SK-N-DZ (cell line): ENCODE measurements at regions not wholly inside any gene's neighbourhood (a gene's known extent, or its start where the extent isn't known, plus 50 kb on each side); places are given as distances from the start of the nearest gene placed in this dataset.
"Not testable (repeated sequence)": the region's sequence is repeated elsewhere in the genome, so short reads cannot be mapped to it uniquely, and the experiment has no call there.

Source experiments
- DNase-seq: peaks from one replicate; pipeline ENCODE4 v3.0.0-alpha.2; 2015; ENCODE audit warnings: low spot score

GRCh38 chrX:46168254-46168653, 377.0 kb downstream of the ZNF674 start:
- no peak for DNase-seq

GRCh38 chrX:46165866-46166265, 379.4 kb downstream of the ZNF674 start:
- DNase-seq, result no peak

DNA sequence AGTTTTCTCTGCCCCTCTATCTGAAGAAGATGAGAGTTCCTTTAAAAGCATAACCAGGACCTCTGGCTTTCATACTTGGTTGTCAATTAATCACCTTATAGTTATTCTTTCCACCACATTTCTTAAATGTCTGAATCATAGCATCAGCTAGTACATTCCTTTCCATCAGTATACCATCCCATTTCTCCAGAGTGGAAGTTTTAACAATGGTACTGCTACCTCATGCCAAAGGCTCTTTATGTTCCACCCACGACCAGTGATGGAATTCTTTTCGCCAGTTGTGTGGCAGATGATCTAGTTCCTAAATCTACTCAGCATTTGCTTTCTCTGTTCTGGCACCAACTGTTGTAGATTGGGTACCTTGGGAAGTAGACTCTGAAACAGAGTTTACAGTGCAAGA, 379.8 kb downstream of the ZNF674 start:
- DNase-seq, result no peak

DNA sequence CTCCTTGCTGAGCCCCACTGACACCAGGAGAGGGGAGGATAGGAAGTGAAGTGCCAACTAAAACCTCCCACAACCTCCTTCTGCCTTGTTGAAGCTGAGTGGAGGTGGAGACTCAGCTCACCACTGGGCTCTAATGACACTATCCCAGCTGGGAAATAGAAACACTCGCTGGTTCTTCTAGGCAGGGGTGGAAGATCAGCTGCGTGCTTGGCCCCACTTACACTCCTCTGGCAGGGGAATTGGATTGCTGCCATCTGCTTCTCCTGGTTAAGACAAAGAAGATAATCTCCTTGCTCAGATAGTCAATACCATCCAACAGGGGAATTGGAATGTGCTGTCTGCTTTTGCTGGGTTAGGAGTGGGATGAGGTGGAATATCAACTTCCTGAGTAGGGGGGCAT, 392.5 kb downstream of the ZNF674 start:
- no peak for DNase-seq

DNA sequence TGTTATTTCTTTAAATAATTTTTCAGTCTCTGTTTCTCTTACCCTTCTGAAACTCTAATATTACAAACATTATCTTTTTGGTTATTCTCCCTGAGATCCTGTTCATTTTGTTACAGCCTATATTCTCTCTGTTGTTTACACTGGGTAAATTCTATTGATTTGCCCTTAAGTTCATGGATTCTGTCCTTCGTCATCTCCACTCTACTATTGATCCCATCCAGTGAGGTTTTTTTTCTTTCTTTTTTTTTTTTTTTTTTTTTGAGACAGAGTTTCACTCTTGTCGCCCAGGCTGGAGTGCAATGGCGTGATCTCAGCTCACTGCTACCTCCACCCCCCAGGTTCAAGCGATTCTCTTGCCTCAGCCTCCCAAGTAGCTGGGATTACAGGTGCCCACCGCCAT, 393.9 kb downstream of the ZNF674 start:
- DNase-seq, result not testable (repeated sequence)

DNA sequence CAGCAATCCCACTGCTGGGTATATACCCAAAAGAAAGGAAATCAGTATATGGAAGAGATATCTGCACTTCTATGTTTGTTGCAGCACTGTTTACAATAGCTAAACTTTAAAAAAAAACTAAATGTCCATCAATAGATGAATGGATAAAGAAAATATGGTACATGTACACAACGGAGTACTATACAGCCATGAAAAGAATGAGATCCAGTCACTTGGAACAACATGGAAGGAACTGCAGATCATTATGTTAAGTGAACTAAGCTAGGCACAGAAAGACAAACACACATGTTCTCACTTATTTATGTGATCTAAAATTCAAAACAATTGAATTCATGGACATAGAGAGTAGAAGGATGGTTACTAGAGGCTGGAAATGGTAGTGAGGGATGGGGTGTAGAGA, 400.7 kb downstream of the ZNF674 start:
- DNase-seq, result no peak

DNA sequence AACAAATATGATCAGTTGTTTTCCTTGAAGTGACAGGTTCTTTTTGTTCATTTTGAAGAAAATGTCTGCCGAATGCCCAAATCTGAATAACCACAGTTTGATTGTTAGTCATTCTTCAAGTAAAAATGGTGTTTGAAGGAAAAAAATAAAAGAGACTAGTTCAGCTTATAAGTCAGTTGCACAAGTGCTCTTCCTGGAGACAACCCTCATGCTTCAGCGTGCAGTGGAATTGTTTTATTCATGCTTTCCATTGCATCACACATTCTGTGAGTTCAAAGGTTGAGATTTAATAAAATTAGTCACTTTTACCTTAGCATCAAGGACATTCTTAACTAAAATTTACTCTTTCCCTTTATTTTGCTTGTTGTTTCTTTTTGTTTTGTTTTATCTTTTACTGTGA, 404.9 kb downstream of the ZNF674 start:
- no peak for DNase-seq

DNA sequence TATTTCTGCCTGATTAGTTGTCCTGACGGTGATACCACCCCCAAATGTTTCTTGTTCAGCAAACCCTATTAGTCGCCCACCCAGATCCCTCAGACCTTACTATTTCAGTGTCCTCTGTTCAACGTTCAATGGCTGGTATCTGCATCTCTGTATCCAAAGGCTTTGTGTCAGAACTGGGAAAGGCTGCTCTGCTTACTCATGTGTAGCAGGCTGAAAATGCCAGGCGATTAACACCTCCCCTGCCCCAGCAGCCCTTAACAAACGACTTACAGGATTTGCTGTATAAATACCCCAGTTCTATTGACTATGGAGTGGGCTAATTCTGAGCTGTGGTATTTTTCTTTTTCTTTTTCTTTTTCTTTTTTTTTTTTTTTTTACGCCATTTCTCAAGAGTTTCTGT, 415.0 kb downstream of the ZNF674 start:
- DNase-seq, result no peak

DNA sequence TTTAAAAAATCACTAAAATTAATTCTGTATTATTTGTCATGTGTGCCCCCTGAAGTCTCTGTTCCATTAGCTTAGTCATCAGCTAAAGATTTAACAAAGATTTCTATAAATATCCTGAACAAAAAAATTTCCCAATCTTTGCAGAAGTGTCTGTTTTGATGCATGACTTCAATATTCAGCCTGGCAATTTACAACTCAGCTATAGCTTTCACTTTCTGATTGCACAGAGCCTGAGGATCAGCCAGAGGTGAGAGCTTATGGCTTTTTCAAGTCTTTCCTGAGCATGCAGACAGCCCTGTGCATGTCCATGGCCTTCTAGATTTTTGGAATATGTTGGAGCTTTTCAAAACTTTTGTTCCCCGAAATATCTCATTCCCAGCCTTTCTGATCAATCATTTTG, 420.1 kb downstream of the ZNF674 start:
- no peak for DNase-seq

- DNase-seq, result no peak
These were observed 428.0 kb downstream of the ZNF674 start for GRCh38 chrX:46117234-46117633.

- DNase-seq, result not testable (repeated sequence)
These were observed 457.9 kb downstream of the ZNF674 start for GRCh38 chrX:46087310-46087709.

DNA sequence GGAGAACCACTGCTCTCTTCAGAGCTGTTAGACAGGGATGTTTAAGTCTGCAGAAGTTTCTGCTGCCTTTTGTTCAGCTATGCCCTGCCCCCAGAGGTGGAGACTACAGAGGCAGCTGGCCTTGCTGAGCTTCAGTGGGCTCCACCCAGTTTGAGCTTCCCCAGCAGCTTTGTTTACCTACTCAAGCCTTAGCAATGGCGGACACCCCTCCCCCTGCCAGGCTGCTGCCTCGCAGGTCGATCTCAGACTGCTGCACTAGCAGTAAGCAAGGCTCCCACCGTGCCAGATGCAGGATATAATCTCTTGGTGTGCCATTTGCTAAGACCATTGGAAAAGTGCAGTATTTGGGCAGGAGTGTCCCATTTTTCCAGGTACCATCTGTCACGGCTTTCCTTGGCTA, 465.1 kb downstream of the ZNF674 start:
- DNase-seq, result not testable (repeated sequence)

- DNase-seq, result no peak
These were observed 472.4 kb downstream of the ZNF674 start for GRCh38 chrX:46072791-46073190.

DNA sequence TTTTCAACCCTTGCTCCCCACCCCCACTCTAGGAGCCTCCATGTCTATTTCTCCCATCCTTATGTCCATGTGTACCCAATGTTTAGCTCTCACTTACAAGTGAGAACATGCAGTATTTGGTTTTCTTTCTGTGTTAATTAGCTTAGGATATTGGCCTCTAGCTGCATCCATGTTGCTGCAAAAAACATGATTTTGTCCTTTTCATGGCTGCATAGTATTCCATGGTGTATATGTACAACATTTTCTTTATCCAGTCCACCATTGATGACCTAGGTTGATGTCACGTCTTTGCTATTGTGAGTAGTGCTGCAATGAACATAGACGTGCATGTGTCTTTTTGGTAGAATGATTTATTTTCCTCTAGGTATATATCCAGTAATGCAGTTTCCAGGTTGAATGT, 472.8 kb downstream of the ZNF674 start:
- DNase-seq, result no peak

GRCh38 chrX:46070421-46070820, 474.8 kb downstream of the ZNF674 start:
- no peak for DNase-seq

GRCh38 chrX:46059316-46059715, 485.9 kb downstream of the ZNF674 start:
- DNase-seq, result no peak

DNA sequence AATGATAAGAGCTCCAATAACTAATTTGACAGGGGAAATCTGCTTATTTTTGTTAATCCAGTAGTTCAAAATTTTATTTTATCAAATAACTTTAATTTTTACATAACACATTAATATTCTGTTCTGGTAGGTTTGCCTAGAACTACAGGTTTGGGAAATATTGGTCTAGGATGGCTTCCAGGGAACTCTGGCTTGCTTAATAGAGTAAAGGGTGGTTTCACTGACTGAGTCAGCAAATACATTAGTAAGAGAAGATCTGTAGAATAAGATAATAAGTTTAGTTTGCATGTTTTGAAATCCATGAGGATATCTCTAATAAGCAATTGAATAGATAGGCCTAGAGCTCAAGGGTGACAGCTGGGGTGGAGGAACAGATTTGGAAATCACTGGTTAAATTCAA, 500.7 kb downstream of the ZNF674 start:
- DNase-seq, result no peak

DNA sequence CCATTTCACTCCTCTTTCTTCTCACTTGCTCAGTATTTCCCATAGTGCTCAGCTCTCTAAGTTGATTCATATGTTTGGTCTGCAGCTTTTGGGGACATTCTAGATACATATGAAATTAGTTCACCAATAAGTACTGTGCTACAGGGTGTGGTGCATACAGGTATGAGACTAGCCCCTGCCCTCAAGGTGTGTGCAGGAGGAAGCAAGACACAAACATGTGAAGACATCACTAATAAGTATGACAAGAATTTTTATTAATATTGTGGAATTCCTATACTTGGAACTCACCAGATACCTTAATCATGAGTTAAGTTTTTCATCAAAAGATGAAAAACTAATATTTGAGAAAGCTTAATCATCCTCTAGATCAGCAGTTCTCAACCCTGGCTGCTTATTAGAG, 505.2 kb downstream of the ZNF674 start:
- no peak for DNase-seq

DNA sequence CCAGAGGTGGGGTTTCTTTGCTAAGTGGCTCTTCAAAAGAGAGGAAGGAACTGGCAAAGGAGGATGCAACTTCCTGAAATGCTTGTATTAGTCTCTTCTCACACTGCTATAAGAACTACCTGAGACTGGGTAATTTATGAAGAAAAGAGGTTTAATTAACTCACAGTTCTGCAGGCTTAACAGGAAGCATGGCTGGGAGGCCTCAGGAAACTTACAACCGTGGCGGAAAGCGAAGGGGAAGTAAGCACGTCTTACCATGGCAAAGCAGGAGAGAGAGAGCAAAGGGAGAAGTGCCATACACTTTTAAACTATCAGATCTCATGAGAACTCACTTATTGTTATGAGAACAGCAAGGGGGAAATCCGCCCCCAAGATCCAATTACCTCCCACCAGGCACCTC, 505.7 kb downstream of the ZNF674 start:
- DNase-seq, result no peak

DNA sequence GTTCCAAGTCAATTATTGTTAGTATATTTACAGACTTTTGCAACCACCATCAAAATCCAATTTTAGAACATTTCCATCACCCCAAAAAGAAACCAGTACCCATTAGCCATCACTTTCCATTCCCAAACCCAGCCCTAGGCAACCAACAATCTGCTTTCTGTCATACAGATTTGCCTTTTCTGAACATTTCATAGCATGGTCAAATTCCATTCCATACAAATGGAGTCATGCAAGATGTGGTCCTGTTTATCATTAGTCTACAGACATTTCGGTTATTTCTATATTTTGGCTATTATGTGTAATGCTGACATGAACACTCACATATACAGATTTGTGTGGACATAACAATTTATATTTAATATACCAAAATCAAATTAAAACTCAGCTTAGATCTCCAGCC, 508.7 kb downstream of the ZNF674 start:
- DNase-seq, result no peak

- no peak for DNase-seq
These were observed 510.4 kb downstream of the ZNF674 start for GRCh38 chrX:46034868-46035267.

DNA sequence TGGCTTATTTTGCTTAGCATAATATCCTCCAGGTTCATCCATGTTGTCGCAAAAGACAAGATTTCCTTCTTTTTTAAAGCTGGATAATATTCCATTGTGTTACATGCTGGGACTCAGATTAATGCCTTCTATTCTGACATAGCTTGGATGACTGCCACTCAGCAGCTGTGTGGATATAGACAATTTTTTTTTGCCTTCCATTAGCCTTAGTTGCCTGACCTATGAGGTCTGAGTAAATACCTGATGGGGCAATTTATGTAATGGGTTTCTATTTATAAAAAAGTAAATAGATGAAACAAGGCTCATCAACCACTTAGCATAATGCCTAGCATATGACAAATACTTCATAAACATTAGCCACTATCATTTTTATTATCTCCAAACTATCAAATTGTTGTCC, 515.4 kb downstream of the ZNF674 start:
- no peak for DNase-seq

- DNase-seq, result no peak
These were observed 528.9 kb downstream of the ZNF674 start for GRCh38 chrX:46016296-46016695.

- no peak for DNase-seq
These were observed 529.6 kb downstream of the ZNF674 start for GRCh38 chrX:46015653-46016052.
